ENCODE measurements at regions not wholly inside any gene's neighbourhood (a gene's known extent, or its start where the extent isn't known, plus 50 kb on each side); places are given as distances from the start of the nearest gene placed in this dataset.
"Not testable (repeated sequence)": the region's sequence is repeated elsewhere in the genome, so short reads cannot be mapped to it uniquely, and the experiment has no call there.

- no peak for DNase-seq (ENCODE audit: low read depth)
Measured at GRCh38 chr14:87815121-87815520, 177.9 kb downstream of the GALC start.

DNA sequence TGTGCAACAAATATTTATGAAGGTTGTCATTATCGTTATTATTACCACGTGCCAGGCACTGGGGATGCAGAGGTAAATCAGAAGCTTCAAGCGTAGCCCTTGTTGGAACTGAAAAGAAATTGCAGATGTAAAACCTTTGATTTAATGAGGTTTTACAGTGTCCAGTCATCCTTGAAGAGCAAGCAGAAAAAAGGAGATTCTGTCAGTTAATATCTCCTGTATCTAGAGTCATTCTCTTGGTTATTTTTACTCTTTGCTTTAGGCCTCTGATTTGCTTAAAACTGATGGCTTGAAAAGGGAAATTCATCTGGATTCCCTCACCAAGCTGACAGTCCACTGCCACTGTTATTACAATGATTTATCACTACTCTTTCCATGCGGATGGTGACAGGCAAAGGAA is 179.3 kb downstream of the GALC start:
- no peak for DNase-seq (ENCODE audit: low read depth)

- DNase-seq (ENCODE audit: low read depth): no peak
Measured at GRCh38 chr14:87813211-87813610, 179.8 kb downstream of the GALC start.

GRCh38 chr14:87811246-87811645 is 181.7 kb downstream of the GALC start:
- DNase-seq (ENCODE audit: low read depth): no peak

- no peak for DNase-seq (ENCODE audit: low read depth)
Measured at GRCh38 chr14:87810711-87811110, 182.3 kb downstream of the GALC start.

- no peak for DNase-seq (ENCODE audit: low read depth)
Measured at GRCh38 chr14:87809261-87809660, 183.7 kb downstream of the GALC start.

DNA sequence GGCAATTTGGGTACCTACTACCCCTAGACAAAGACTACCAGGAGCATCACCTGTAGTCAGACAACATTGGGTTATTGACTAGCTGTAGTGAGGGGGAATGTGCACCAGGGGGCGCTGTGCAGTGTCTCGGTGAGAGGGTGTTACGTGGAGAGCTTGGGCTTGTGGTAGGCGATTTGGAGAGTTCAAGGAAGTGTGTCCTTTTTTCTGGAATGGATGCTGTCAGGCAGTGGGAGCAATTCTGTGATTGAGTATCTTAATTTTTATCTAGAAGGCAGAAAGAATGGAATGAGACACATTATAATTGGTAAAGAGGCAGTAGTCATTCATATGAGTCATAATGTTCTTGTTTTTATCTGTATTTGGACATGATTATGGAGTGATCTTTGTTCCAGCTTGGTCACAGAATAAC is 187.7 kb downstream of the GALC start:
- peak; percentile 4 for DNase-seq (ENCODE audit: low read depth)

- no peak for DNase-seq (ENCODE audit: low read depth)
Measured at GRCh38 chr14:87800216-87800615, 192.8 kb downstream of the GALC start.

GRCh38 chr14:87799400-87799799 is 193.6 kb downstream of the GALC start:
- no peak for DNase-seq (ENCODE audit: low read depth)

DNA sequence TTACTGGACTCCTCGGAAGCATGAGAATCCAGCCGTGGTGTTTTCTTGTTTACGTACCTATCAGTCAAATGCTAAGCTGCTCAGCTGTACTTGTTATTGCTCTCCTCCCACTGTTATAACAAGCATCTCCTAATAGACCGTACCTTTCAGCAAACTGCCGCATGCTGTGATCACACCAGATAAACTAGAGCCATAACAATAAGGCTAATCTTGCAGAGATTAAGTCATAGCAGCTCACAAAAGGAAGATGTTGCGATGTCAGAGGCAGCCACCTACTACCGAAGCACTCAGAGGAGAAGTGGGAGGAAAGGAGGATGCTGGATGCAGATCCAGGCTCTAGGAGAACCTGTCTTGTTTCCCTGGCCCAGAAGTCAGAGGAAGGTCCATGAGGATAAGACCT is 196.0 kb downstream of the GALC start:
- no peak for DNase-seq (ENCODE audit: low read depth)

DNA sequence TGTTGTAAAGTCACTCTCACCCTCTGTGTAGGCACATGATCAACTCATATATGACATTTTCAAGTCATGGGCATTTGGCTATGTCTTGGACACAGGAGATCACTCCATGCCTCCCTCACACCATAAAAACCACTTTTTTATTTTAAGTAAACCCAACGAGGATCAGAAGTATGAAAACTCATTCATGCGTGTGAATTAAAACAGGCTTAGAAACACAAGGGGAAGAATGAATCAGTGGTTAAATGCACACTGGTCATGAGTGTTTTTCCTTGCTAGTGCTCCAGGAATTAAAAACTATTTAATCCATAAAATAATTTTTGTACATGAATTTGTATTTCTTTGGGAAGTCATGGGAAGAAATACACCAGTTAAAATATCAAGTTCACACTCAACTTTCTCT is 198.4 kb downstream of the GALC start:
- DNase-seq (ENCODE audit: low read depth): no peak

- no peak for DNase-seq (ENCODE audit: low read depth)
Measured at GRCh38 chr14:87785897-87786296, 207.1 kb downstream of the GALC start.

GRCh38 chr14:87784386-87784785 is 208.6 kb downstream of the GALC start:
- DNase-seq (ENCODE audit: low read depth): no peak

- no peak for DNase-seq (ENCODE audit: low read depth)
Measured at GRCh38 chr14:87783071-87783470, 209.9 kb downstream of the GALC start.

- no peak for DNase-seq (ENCODE audit: low read depth)
Measured at GRCh38 chr14:87772854-87773253, 220.1 kb downstream of the GALC start.

DNA sequence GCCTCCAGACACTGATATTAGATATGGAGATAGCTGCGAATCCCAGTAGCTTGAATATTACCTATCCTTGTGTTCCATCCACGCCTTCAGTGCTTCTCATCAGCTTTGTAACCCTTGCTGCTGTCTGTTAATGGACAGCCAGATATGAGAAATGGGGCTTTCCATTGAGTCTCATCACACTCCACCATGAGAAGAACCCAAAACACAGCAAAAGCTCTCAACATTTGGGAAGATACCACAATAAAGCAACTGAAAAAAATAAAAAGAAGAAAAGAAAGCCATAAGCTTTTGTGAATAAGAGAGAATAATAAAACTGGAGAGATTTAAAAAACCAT is 225.4 kb downstream of the GALC start:
- DNase-seq (ENCODE audit: low read depth): no peak

- DNase-seq (ENCODE audit: low read depth): no peak
Measured at GRCh38 chr14:87758876-87759275, 234.1 kb downstream of the GALC start.

- DNase-seq (ENCODE audit: low read depth): no peak
Measured at GRCh38 chr14:87756661-87757060, 236.3 kb downstream of the GALC start.

GRCh38 chr14:87754520-87755223 is 238.3 kb downstream of the GALC start:
- no peak for DNase-seq (ENCODE audit: low read depth)

DNA sequence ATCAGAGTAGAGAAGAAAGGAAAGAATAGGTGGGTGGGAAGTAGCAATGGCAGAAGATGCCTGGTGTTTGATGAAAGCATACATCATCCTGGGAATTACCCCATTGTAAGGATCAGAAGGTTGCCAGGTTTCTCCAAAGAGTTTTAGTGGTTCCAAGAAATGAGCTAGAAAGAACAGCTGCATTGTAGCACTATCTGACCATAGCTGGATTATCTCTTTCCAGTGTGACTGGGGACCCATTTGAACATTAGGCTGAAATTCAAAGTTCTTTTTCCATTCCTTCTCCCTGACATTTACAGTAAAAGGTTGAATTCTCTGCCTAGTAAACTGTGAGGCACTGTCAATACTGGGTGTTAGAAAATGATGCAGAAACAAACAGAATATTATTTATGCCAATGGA is 244.4 kb downstream of the GALC start:
- DNase-seq (ENCODE audit: low read depth): no peak

DNA sequence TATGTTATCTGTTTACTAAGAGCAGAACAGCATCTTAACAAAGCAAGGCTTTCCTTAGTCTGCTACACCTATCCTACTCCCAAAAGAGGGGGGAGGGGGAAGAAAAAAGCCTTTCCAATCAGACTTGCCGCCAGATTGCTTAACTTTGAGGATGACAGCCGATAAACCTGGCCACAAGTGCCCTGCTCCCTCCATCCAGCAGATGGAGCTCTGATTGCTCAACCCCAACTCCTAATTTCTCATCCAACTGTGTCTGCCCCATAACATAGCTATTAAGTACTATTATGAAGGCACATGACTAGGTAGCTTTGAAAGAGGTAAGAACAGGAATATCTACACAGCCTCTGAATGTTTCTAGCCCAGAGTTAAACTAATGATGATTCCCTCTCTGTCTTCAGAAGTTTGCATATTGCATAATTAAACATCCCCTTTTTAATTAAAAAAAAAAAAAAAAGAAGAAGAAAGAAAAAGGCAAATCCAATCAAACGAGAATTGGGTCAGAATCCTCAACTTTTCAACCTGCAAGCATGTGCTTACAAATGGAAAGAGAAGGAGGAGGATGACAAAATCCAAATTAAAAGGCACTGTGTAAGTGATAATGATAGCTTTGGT is 247.4 kb downstream of the GALC start:
- DNase-seq (ENCODE audit: low read depth): no peak

DNA sequence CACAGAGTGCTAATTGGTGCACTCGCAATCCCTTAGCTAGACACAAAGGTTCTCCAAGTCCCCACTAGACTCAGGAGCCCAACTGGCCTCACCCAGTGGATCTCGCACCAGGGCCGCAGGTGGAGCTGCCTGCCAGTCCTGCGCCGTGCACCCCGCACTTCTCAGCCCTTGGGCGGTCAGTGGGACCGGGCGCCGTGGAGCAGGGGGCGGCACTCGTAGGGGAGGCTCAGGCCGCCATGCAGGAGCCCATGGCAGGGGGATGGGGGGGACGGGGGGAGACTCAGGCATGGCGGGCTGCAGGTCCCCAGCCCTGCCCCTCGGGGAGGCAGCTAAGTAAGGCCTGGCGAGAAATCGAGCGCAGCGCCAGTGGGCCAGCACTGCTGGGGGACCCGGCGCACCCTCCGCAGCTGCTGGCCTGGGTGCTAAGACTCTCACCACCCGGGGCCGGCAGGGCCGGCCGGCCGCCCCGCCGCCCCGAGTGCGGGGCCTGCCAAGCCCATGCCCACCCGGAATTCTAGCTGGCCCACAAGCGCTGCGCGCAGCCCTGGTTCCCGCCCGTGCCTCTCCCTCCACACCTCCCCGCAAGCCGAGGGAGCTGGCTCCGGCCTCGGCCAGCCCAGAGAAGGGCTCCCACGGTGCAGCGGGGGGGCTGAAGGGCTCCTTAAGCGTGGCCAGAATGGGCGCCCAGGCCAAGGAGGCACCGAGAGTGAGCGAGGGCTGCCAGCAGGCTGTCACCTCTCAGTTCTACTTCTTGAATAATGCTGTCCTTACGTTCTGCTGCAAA is 258.2 kb downstream of the GALC start:
- DNase-seq (ENCODE audit: low read depth): not testable (repeated sequence)

- not testable (repeated sequence) for DNase-seq (ENCODE audit: low read depth)
Measured at GRCh38 chr14:87733115-87733514, 259.9 kb downstream of the GALC start.

Data from T follicular helper cell (primary cell).